ENCODE measurements at regions not wholly inside any gene's neighbourhood (a gene's known extent, or its start where the extent isn't known, plus 50 kb on each side); places are given as distances from the start of the nearest gene placed in this dataset.

DNA sequence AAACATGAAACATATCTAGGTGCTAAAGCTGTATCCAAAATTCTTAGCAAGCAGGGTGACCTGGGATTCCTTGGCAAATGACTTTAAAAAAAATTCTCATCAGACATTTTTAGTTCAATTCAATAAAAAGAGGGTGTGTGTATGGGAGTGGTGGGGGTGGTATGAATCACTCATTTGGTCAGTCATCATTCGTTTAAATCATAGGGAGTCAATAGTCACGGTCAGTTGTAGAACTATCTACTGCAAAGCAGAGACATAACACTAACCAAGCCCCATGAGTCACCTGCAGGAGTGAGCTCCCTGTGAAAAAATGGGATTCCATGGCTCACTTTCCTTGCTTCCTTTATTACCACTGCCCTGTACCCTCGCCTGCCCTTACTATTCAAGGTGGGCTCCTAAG lies 380.6 kb upstream of the TCF4 start:
- TF ChIP-seq, protein P1, sequence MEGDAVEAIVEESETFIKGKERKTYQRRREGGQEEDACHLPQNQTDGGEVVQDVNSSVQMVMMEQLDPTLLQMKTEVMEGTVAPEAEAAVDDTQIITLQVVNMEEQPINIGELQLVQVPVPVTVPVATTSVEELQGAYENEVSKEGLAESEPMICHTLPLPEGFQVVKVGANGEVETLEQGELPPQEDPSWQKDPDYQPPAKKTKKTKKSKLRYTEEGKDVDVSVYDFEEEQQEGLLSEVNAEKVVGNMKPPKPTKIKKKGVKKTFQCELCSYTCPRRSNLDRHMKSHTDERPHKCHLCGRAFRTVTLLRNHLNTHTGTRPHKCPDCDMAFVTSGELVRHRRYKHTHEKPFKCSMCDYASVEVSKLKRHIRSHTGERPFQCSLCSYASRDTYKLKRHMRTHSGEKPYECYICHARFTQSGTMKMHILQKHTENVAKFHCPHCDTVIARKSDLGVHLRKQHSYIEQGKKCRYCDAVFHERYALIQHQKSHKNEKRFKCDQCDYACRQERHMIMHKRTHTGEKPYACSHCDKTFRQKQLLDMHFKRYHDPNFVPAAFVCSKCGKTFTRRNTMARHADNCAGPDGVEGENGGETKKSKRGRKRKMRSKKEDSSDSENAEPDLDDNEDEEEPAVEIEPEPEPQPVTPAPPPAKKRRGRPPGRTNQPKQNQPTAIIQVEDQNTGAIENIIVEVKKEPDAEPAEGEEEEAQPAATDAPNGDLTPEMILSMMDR (IDR thresholded peaks at IDR 0.05; ENCODE audit: low read length): no peak
- TF ChIP-seq EZH2phosphoT487 (IDR thresholded peaks at IDR 0.05; ENCODE audit: low read length): no peak

All from MM.1S (cell line).